GM18505 (cell line): ENCODE measurements at regions not wholly inside any gene's neighbourhood (a gene's known extent, or its start where the extent isn't known, plus 50 kb on each side); places are given as distances from the start of the nearest gene placed in this dataset.
"Not testable (repeated sequence)": the region's sequence is repeated elsewhere in the genome, so short reads cannot be mapped to it uniquely, and the experiment has no call there.

Experiments
- ATAC-seq: cut with Tn5 transposase; IDR thresholded peaks from one replicate; pipeline ENCODE4 v1.9.1; 2021; ENCODE audit not compliant: unreplicated experiment
- POLR2A ChIP-seq: IDR thresholded peaks from 4 replicates; pipeline ENCODE4 v1.6.1; 2011; ENCODE audit warnings: borderline replicate concordance; ENCODE audit not compliant: insufficient read depth, insufficient read length; ENCODE audit errors: extremely low read depth

- no peak for ATAC-seq
- no peak for TF ChIP-seq POLR2A
These were observed 285.2 kb upstream of the SEMA6A start for GRCh38 chr5:116859666-116860320.

GRCh38 chr5:116858705-116859333 lies 284.2 kb upstream of the SEMA6A start:
- no peak for ATAC-seq
- no peak for TF ChIP-seq POLR2A

- ATAC-seq, result not testable (repeated sequence)
These were observed 283.4 kb upstream of the SEMA6A start for GRCh38 chr5:116858020-116858419.

- TF ChIP-seq POLR2A, result no peak
- no peak for ATAC-seq
These were observed 281.6 kb upstream of the SEMA6A start for GRCh38 chr5:116856271-116856670.

- no peak for TF ChIP-seq POLR2A
- ATAC-seq, result no peak
These were observed 279.4 kb upstream of the SEMA6A start for GRCh38 chr5:116853992-116854391.

GRCh38 chr5:116848954-116849581 lies 274.4 kb upstream of the SEMA6A start:
- TF ChIP-seq POLR2A, result no peak

GRCh38 chr5:116847960-116848359 lies 273.3 kb upstream of the SEMA6A start:
- ATAC-seq, result no peak

More at GRCh38 chr5:116848954-116849581, 274.4 kb upstream of the SEMA6A start:
- ATAC-seq, result no peak

GRCh38 chr5:116844015-116844414 lies 269.4 kb upstream of the SEMA6A start:
- no peak for ATAC-seq

More at GRCh38 chr5:116847960-116848359, 273.3 kb upstream of the SEMA6A start:
- no peak for TF ChIP-seq POLR2A

GRCh38 chr5:116842514-116842961 lies 267.9 kb upstream of the SEMA6A start:
- no peak for ATAC-seq
- TF ChIP-seq POLR2A, result no peak

More at GRCh38 chr5:116844015-116844414, 269.4 kb upstream of the SEMA6A start:
- TF ChIP-seq POLR2A, result no peak

GRCh38 chr5:116841734-116842133 lies 267.1 kb upstream of the SEMA6A start:
- ATAC-seq, result no peak
- no peak for TF ChIP-seq POLR2A

GRCh38 chr5:116838011-116838536 lies 263.5 kb upstream of the SEMA6A start:
- ATAC-seq, result no peak
- TF ChIP-seq POLR2A, result no peak

- TF ChIP-seq POLR2A, result no peak
- no peak for ATAC-seq
These were observed 260.3 kb upstream of the SEMA6A start for GRCh38 chr5:116834796-116835515.

- no peak for TF ChIP-seq POLR2A
- no peak for ATAC-seq
These were observed 255.5 kb upstream of the SEMA6A start for GRCh38 chr5:116830079-116830478.

GRCh38 chr5:116827078-116827477 lies 252.5 kb upstream of the SEMA6A start:
- ATAC-seq, result no peak
- TF ChIP-seq POLR2A, result no peak

- ATAC-seq, result no peak
- no peak for TF ChIP-seq POLR2A
These were observed 250.9 kb upstream of the SEMA6A start for GRCh38 chr5:116825486-116825885.
